Body of pancreas (tissue), 4 donors: ENCODE measurements at regions not wholly inside any gene's neighbourhood (a gene's known extent, or its start where the extent isn't known, plus 50 kb on each side); places are given as distances from the start of the nearest gene placed in this dataset.

Experiments used
- ATAC-seq: fragments of 150-250 bp; one replicate; pipeline ENCODE4 v1.9.1; 2016
- DNase-seq, 4 donors: peaks; one replicate each; pipeline ENCODE4 v3.0.0-alpha.2; 2019
- H3K27ac ChIP-seq, 4 donors: fragments of 200-600 bp; sonication (generic); 1 replicate in 3 of 4; 2 replicates in 1 of 4; pipeline versions ENCODE4 v1.5.1 to v1.6.1; 2016 to 2019; ENCODE audit warnings: mild to moderate bottlenecking in 1 of 4, mixed read lengths in 1 of 4, moderate library complexity in 1 of 4
- H3K27me3 ChIP-seq, 2 donors: fragments of 200-600 bp; sonication (generic); one replicate each; pipeline ENCODE4 v1.6.0; 2016; ENCODE audit warnings: mild to moderate bottlenecking in 1 of 2
- H3K36me3 ChIP-seq, 2 donors: fragments of 200-600 bp; sonication (generic); replicated peaks in 1 of 2; 2 replicates each; pipeline ENCODE4 v1.5.1; 2016; ENCODE audit warnings: low read depth in 2 of 2; ENCODE audit not compliant: insufficient read depth in 1 of 2
- H3K4me1 ChIP-seq: fragments of 200-600 bp; sonication (generic); one replicate; pipeline ENCODE4 v1.6.0; 2016
- H3K4me3 ChIP-seq, 2 donors: fragments of 200-600 bp; sonication (generic); 1 replicate in 1 of 2; 2 replicates in 1 of 2; pipeline ENCODE4 v1.5.1; 2016 to 2019
- H3K9me3 ChIP-seq, 3 donors: fragments of 200-600 bp; sonication (generic); 1 replicate in 2 of 3; 2 replicates in 1 of 3; pipeline ENCODE4 v1.5.1; 2016
- CTCF ChIP-seq, 7 experiments: fragments of 450-650 bp in 4 of 7; fragments of 200-600 bp in 3 of 7; sonication (generic) in 3 of 7; IDR thresholded peaks; one replicate each; pipeline ENCODE4 v1.5.1; 2016 to 2019; ENCODE audit warnings: antibody characterized with exemption in 7 of 7
- POLR2A ChIP-seq, 3 donors: fragments of 450-650 bp; IDR thresholded peaks; one replicate each; pipeline ENCODE4 v1.6.1; 2016; ENCODE audit warnings: antibody characterized with exemption in 3 of 3, mild to moderate bottlenecking in 2 of 3
- WGBS, 2 donors: methylation state at CpG; one replicate each; pipeline ENCODE4 v1.1.5; 2017; 5-methylcytosine and 5-hydroxymethylcytosine counted together
- intact Hi-C: fragments of 100-400 bp; cut with DNase I; formaldehyde crosslinking; loops from one replicate; pipeline ENCODE4 v1.15.1; 2023

GRCh38 chr14:100423317-100424010 is 100.3 kb downstream of the SLC25A47 start:
- WGBS, 2 donors: 82 to 83% methylated on average over 12 to 13 of the region's 13 CpGs
- Histone ChIP-seq H3K27me3 (no peaks in the 10 kb centered on the region), H3K9me3 (no peaks in the 10 kb centered on the region), H3K4me3 (no peak overlapping the region), H3K27ac (no peak overlapping the region), H3K4me1 (no peaks in the 10 kb centered on the region), H3K36me3 (no peaks in the 10 kb centered on the region)
- TF ChIP-seq CTCF (IDR thresholded peaks at IDR 0.05): no peak
- no peak for TF ChIP-seq POLR2A (IDR thresholded peaks at IDR 0.05)
- ATAC-seq (no peak), DNase-seq (no peak)
- intact Hi-C loops: no loop called here

GRCh38 chr14:100424504-100425428 is 101.6 kb downstream of the SLC25A47 start:
- Histone ChIP-seq H3K9me3 (no peaks in the 10 kb centered on the region), H3K36me3 (no peaks in the 10 kb centered on the region), H3K4me1 (peaks cover 7% of the 10 kb centered on the region), H3K4me3 (no peak overlapping the region), H3K27me3 (no peaks in the 10 kb centered on the region), H3K27ac (no peak overlapping the region)
- ATAC-seq (peak; percentile 21), DNase-seq (peak in 1 of 4 donors; percentile 45)
- intact Hi-C loops: no loop called here
- TF ChIP-seq POLR2A (IDR thresholded peaks at IDR 0.05): no peak
- no peak for TF ChIP-seq CTCF (IDR thresholded peaks at IDR 0.05)
- WGBS, 2 donors: 75 to 78% methylated on average over 6 of the region's 6 CpGs

GRCh38 chr14:100425429-100425827 is 102.3 kb downstream of the SLC25A47 start:
- H3K27ac ChIP-seq: no peak overlapping the region
- DNase-seq: no peak
- no peak for TF ChIP-seq CTCF (IDR thresholded peaks at IDR 0.05)
- TF ChIP-seq POLR2A (IDR thresholded peaks at IDR 0.05): no peak
- no peaks in the 10 kb centered on the region for H3K27me3 ChIP-seq
- no peak for ATAC-seq
- peaks cover 7% of the 10 kb centered on the region for H3K4me1 ChIP-seq
- no peaks in the 10 kb centered on the region for H3K36me3 ChIP-seq
- intact Hi-C loops: no loop called here
- H3K9me3 ChIP-seq: no peaks in the 10 kb centered on the region
- H3K4me3 ChIP-seq: no peak overlapping the region
- 76 to 80% methylated on average over 7 of the region's 7 CpGs for WGBS, 2 donors

GRCh38 chr14:100426314-100426713 is 103.2 kb downstream of the SLC25A47 start:
- H3K4me1 ChIP-seq: peaks cover 7% of the 10 kb centered on the region
- H3K36me3 ChIP-seq: no peaks in the 10 kb centered on the region
- H3K9me3 ChIP-seq: no peaks in the 10 kb centered on the region
- intact Hi-C loops: no loop called here
- DNase-seq: no peak
- 89 to 95% methylated on average over 12 of the region's 12 CpGs for WGBS, 2 donors
- H3K27ac ChIP-seq: no peak overlapping the region
- ATAC-seq: no peak
- no peak overlapping the region for H3K4me3 ChIP-seq
- H3K27me3 ChIP-seq: no peaks in the 10 kb centered on the region
- TF ChIP-seq CTCF (IDR thresholded peaks at IDR 0.05): no peak
- no peak for TF ChIP-seq POLR2A (IDR thresholded peaks at IDR 0.05)
